H1 (cell line): ENCODE measurements at regions not wholly inside any gene's neighbourhood (a gene's known extent, or its start where the extent isn't known, plus 50 kb on each side); places are given as distances from the start of the nearest gene placed in this dataset.

Experiments used
- CTCF ChIA-PET: fragments of 300-600 bp; sonication (Branson Sonifier 250); formaldehyde crosslinking; loops from one replicate; lab custom pipeline; 2021; ENCODE audit not compliant: partially characterized antibody; lab: Charles Lee
- POLR2A ChIA-PET: fragments of 300-600 bp; sonication (Branson Sonifier 250); formaldehyde crosslinking; loops from one replicate; lab custom pipeline; 2021; ENCODE audit warnings: inconsistent platforms; ENCODE audit not compliant: partially characterized antibody; lab: Charles Lee
- DNase-seq, 2 experiments: peaks; one replicate each; pipeline versions ENCODE4 v3.0.0 to v3.0.0-alpha.2; 2010 to 2022; ENCODE audit warnings: low spot score in 2 of 2, low read depth in 1 of 2, mixed read lengths in 1 of 2
- FAIRE-seq: peaks from 2 replicates; lab custom pipeline; 2011; peaks lifted over from hg19 to GRCh38; lab: Jason Lieb, UNC
- H2AFZ ChIP-seq: 2 replicates; pipeline ENCODE4 v1.8.1; 2012; ENCODE audit warnings: low read length, inconsistent platforms
- H2AK5ac ChIP-seq: 2 replicates; pipeline ENCODE4 v1.6.1; 2013; ENCODE audit warnings: low read depth, low read length
- H2BK120ac ChIP-seq: replicated peaks from 2 replicates; pipeline ENCODE3; 2013; ENCODE audit warnings: low read depth, low read length, inconsistent platforms
- H2BK12ac ChIP-seq: 2 replicates; pipeline ENCODE4 v1.6.1; 2013; ENCODE audit warnings: low read depth, low read length
- H2BK15ac ChIP-seq: 2 replicates; pipeline ENCODE4 v1.6.1; 2013; ENCODE audit warnings: low read length
- H2BK20ac ChIP-seq: 2 replicates; pipeline ENCODE4 v1.6.1; 2013; ENCODE audit warnings: low read length
- H2BK5ac ChIP-seq: 2 replicates; pipeline ENCODE4 v1.6.1; 2013; ENCODE audit warnings: low read depth, low read length
- H3K14ac ChIP-seq: 2 replicates; pipeline ENCODE4 v1.6.1; 2013; ENCODE audit warnings: inconsistent platforms; ENCODE audit not compliant: insufficient read length
- H3K18ac ChIP-seq: 2 replicates; pipeline ENCODE4 v1.6.1; 2013; ENCODE audit warnings: low read length; ENCODE audit errors: extremely low read depth
- H3K23ac ChIP-seq: 2 replicates; pipeline ENCODE4 v1.6.1; 2013; ENCODE audit warnings: inconsistent platforms; ENCODE audit not compliant: insufficient read length
- H3K23me2 ChIP-seq: 2 replicates; pipeline ENCODE4 v1.6.1; 2013; ENCODE audit warnings: low read depth, low read length
- H3K27ac ChIP-seq: 2 replicates; pipeline ENCODE4 v1.6.1; 2011; ENCODE audit warnings: low read depth, low read length, inconsistent platforms
- H3K27me3 ChIP-seq, 4 experiments: replicated peaks in 1 of 4; 1 replicate in 1 of 4; 2 replicates in 3 of 4; pipeline versions ENCODE4 v1.6.1 to v1.8.1; 2011 to 2013; ENCODE audit warnings: low read length in 3 of 4, mild to moderate bottlenecking in 3 of 4, inconsistent platforms in 2 of 4, mixed read lengths in 2 of 4, moderate library complexity in 1 of 4; ENCODE audit not compliant: control insufficient read depth in 3 of 4, insufficient read depth in 3 of 4; ENCODE audit errors: extremely low read depth in 1 of 4
- H3K36me3 ChIP-seq, 4 experiments: 2 replicates each; pipeline versions ENCODE4 v1.6.1 to v1.8.1; 2011 to 2013; ENCODE audit warnings: mild to moderate bottlenecking in 4 of 4, low read length in 3 of 4, moderate library complexity in 2 of 4, control low read depth in 1 of 4, inconsistent platforms in 1 of 4; ENCODE audit not compliant: insufficient read depth in 4 of 4, control insufficient read depth in 2 of 4
- H3K4ac ChIP-seq: replicated peaks from 2 replicates; pipeline ENCODE3; 2013; ENCODE audit warnings: low read length, low read depth, mixed read lengths, inconsistent platforms; ENCODE audit not compliant: insufficient read length
- H3K4me1 ChIP-seq, 4 experiments: replicated peaks in 1 of 4; 1 replicate in 1 of 4; 2 replicates in 3 of 4; pipeline versions ENCODE4 v1.6.1 to v1.8.1; 2011 to 2013; ENCODE audit warnings: low read length in 3 of 4, inconsistent platforms in 2 of 4, mixed read lengths in 1 of 4; ENCODE audit not compliant: insufficient read depth in 4 of 4, control insufficient read depth in 3 of 4
- H3K4me2 ChIP-seq, 2 experiments: 2 replicates each; pipeline versions ENCODE4 v1.6.1 to v1.8.1; 2011 to 2013; ENCODE audit warnings: low read depth in 2 of 2, low read length in 2 of 2, control low read depth in 1 of 2, inconsistent platforms in 1 of 2, mild to moderate bottlenecking in 1 of 2; ENCODE audit not compliant: insufficient read depth in 1 of 2
- H3K4me3 ChIP-seq, 4 experiments: fragments of 200-600, 300-600 bp in 1 of 4; sonication (generic), shearing (Covaris generic), sonication (Bioruptor Twin) in 1 of 4; 2 replicates each; pipeline versions ENCODE4 v1.5.1 to v1.8.1; 2011 to 2016; ENCODE audit warnings: low read length in 4 of 4, low read depth in 3 of 4, control low read depth in 2 of 4, inconsistent platforms in 2 of 4, mild to moderate bottlenecking in 2 of 4, mixed read lengths in 1 of 4, moderate library complexity in 1 of 4; ENCODE audit not compliant: insufficient read depth in 2 of 4; ENCODE audit errors: extremely low read depth in 1 of 4
- H3K56ac ChIP-seq: replicated peaks from 2 replicates; pipeline ENCODE3; 2013; ENCODE audit warnings: low read depth, mild to moderate bottlenecking, mixed read lengths, low read length, inconsistent platforms; ENCODE audit not compliant: insufficient read length
- H3K79me1 ChIP-seq: 2 replicates; pipeline ENCODE4 v1.6.1; 2013; ENCODE audit warnings: low read depth, low read length, control low read depth
- H3K79me2 ChIP-seq, 2 experiments: 2 replicates each; pipeline versions ENCODE4 v1.6.1 to v1.8.1; 2012 to 2013; ENCODE audit warnings: low read length in 2 of 2, mild to moderate bottlenecking in 2 of 2, inconsistent platforms in 1 of 2; ENCODE audit not compliant: insufficient read depth in 2 of 2, control insufficient read depth in 1 of 2
- H3K9ac ChIP-seq, 4 experiments: replicated peaks in 1 of 4; 1 replicate in 1 of 4; 2 replicates in 3 of 4; pipeline versions ENCODE4 v1.6.1 to v1.8.1; 2011 to 2013; ENCODE audit warnings: low read depth in 3 of 4, low read length in 3 of 4, control low read depth in 2 of 4, mild to moderate bottlenecking in 2 of 4, moderate library complexity in 2 of 4, inconsistent platforms in 1 of 4; ENCODE audit errors: extremely low read depth in 1 of 4
- H3K9me3 ChIP-seq, 2 experiments: 2 replicates each; pipeline versions ENCODE4 v1.6.1 to v1.8.1; 2012 to 2013; ENCODE audit warnings: mild to moderate bottlenecking in 2 of 2, moderate library complexity in 2 of 2, control low read depth in 1 of 2, inconsistent platforms in 1 of 2, low read depth in 1 of 2, low read length in 1 of 2, mixed read lengths in 1 of 2; ENCODE audit not compliant: insufficient read depth in 2 of 2
- H4K20me1 ChIP-seq, 2 experiments: replicated peaks in 1 of 2; 2 replicates each; pipeline versions ENCODE3 to v1.8.1; 2011 to 2013; ENCODE audit warnings: inconsistent platforms in 2 of 2, low read length in 2 of 2, mild to moderate bottlenecking in 1 of 2; ENCODE audit not compliant: insufficient read depth in 2 of 2, control insufficient read depth in 1 of 2
- H4K5ac ChIP-seq: 2 replicates; pipeline ENCODE4 v1.6.1; 2013; ENCODE audit warnings: low read length, low read depth, mixed read lengths, inconsistent platforms; ENCODE audit not compliant: insufficient read length
- H4K8ac ChIP-seq: 2 replicates; pipeline ENCODE4 v1.8.0; 2013; ENCODE audit warnings: mild to moderate bottlenecking, moderate library complexity, low read length, inconsistent platforms; ENCODE audit not compliant: insufficient read depth; ENCODE audit errors: extremely low read depth
- H4K91ac ChIP-seq: replicated peaks from 2 replicates; pipeline ENCODE3; 2013; ENCODE audit warnings: low read length, mixed read lengths, inconsistent platforms; ENCODE audit not compliant: insufficient read length
- ASH2L ChIP-seq: fragments of 200-600, 300-600 bp; sonication (generic); IDR thresholded peaks from one replicate; pipeline ENCODE4 v1.7.1; 2017; ENCODE audit warnings: low read length
- BCL11A ChIP-seq, 2 experiments: IDR thresholded peaks; one replicate each; pipeline ENCODE4 v1.6.1; 2011; ENCODE audit warnings: low read depth in 2 of 2, low read length in 2 of 2, mild to moderate bottlenecking in 2 of 2
- CBX5 ChIP-seq: fragments of 300-800, 300-1000 bp; sonication (generic); IDR thresholded peaks from 2 replicates; pipeline ENCODE4 v1.7.1; 2016; ENCODE audit warnings: antibody characterized with exemption, low read length, low read depth
- CEBPB ChIP-seq: IDR thresholded peaks from 2 replicates; pipeline ENCODE4 v1.6.1; 2012; ENCODE audit warnings: low read depth, low read length
- CHD1 ChIP-seq: IDR thresholded peaks from 2 replicates; pipeline ENCODE4 v1.6.1; 2012; ENCODE audit warnings: low read depth, low read length, improper control_type of control experiment
- CTBP2 ChIP-seq: IDR thresholded peaks from 2 replicates; pipeline ENCODE4 v1.7.0; 2011; ENCODE audit warnings: borderline replicate concordance, mild to moderate bottlenecking, moderate library complexity, mixed read lengths, low read length; ENCODE audit not compliant: insufficient read depth, insufficient read length
- EP300 ChIP-seq, 2 experiments: IDR thresholded peaks; 1 replicate in 1 of 2; 2 replicates in 1 of 2; pipeline ENCODE4 v1.6.1; 2011 to 2012; ENCODE audit warnings: low read depth in 2 of 2, low read length in 2 of 2, mild to moderate bottlenecking in 2 of 2, borderline replicate concordance in 1 of 2, inconsistent platforms in 1 of 2, moderate library complexity in 1 of 2
- JUND ChIP-seq: IDR thresholded peaks from 2 replicates; pipeline ENCODE4 v1.6.1; 2011; ENCODE audit warnings: mild to moderate bottlenecking, improper control_type of control experiment, low read length
- KDM1A ChIP-seq: fragments of 200-600, 300-600 bp; sonication (generic); IDR thresholded peaks from 2 replicates; pipeline ENCODE4 v1.7.1; 2016; ENCODE audit warnings: mild to moderate bottlenecking, low read length, borderline replicate concordance
- KDM4A ChIP-seq: IDR thresholded peaks from one replicate; pipeline ENCODE4 v1.7.1; 2012; ENCODE audit warnings: low read depth, mild to moderate bottlenecking, moderate library complexity, low read length, inconsistent platforms; ENCODE audit not compliant: severe bottlenecking
- KDM5A ChIP-seq: fragments of 200-600 bp; IDR thresholded peaks from 2 replicates; pipeline ENCODE4 v1.7.1; 2012; ENCODE audit warnings: mild to moderate bottlenecking, low read length, inconsistent platforms, mixed read lengths
- RFX5 ChIP-seq: IDR thresholded peaks from 2 replicates; pipeline ENCODE4 v1.6.1; 2011; ENCODE audit warnings: low read depth, low read length, improper control_type of control experiment, borderline replicate concordance
- SP1 ChIP-seq: IDR thresholded peaks from 2 replicates; pipeline ENCODE4 v1.6.1; 2011; ENCODE audit warnings: low read depth, low read length
- SP4 ChIP-seq: IDR thresholded peaks from 2 replicates; pipeline ENCODE4 v1.6.1; 2012; ENCODE audit warnings: low read length, inconsistent platforms
- SRF ChIP-seq: IDR thresholded peaks from 2 replicates; pipeline ENCODE4 v1.6.1; 2011; ENCODE audit warnings: mild to moderate bottlenecking, low read depth, low read length, moderate library complexity
- SUZ12 ChIP-seq: fragments of 200-600 bp; sonication (generic); IDR thresholded peaks from 2 replicates; pipeline ENCODE4 v1.6.1; 2012; ENCODE audit warnings: mild to moderate bottlenecking, inconsistent platforms, low read length, moderate library complexity, mixed read lengths
- TAF1 ChIP-seq: IDR thresholded peaks from 2 replicates; pipeline ENCODE4 v1.6.1; 2011; ENCODE audit warnings: mild to moderate bottlenecking, low read depth, low read length

GRCh38 chr11:28471537-28471936, 363.3 kb downstream of the METTL15 start:
- no peak overlapping the region for H4K91ac ChIP-seq
- H3K79me1 ChIP-seq, result no peaks in the 10 kb centered on the region
- H3K27me3 ChIP-seq, result no peaks in the 10 kb centered on the region
- no peak overlapping the region for H3K4me2 ChIP-seq
- H3K4ac ChIP-seq, result no peak overlapping the region
- no peaks in the 10 kb centered on the region for H3K79me2 ChIP-seq
- no peak overlapping the region for H2BK15ac ChIP-seq
- no peak overlapping the region for H2BK12ac ChIP-seq
- no peak overlapping the region for H3K4me3 ChIP-seq
- no peak overlapping the region for H2BK120ac ChIP-seq
- H3K23me2 ChIP-seq, result no peaks in the 10 kb centered on the region
- H2AK5ac ChIP-seq, result no peak overlapping the region
- no peak overlapping the region for H3K56ac ChIP-seq
- ChIA-PET CTCF (interaction anchor here (0.7 to 1.0 kb wide), 2 partner anchors 26 to 491 kb away, joined by 3 read pairs; no protein-coding TSS in a partner anchor), POLR2A (interaction anchor here (0.7 kb wide), 1 partner anchor 118 kb away, joined by 3 read pairs; no protein-coding TSS in a partner anchor)
- H3K36me3 ChIP-seq, result no peaks in the 10 kb centered on the region
- H2BK5ac ChIP-seq, result no peak overlapping the region
- FAIRE-seq, result no peak
- H3K18ac ChIP-seq, result no peak overlapping the region
- no peak for DNase-seq
- peak overlapping the region in 1 of 4 experiments; percentile 34; a peak in 1 of 7 replicates for H3K9ac ChIP-seq
- no peak overlapping the region for H3K14ac ChIP-seq
- H3K27ac ChIP-seq, result no peak overlapping the region
- no peak overlapping the region for H4K8ac ChIP-seq
- H4K20me1 ChIP-seq, result no peaks in the 10 kb centered on the region
- H3K23ac ChIP-seq, result no peak overlapping the region
- no peak overlapping the region for H4K5ac ChIP-seq
- H3K9me3 ChIP-seq, result no peaks in the 10 kb centered on the region
- no peak overlapping the region for H2AFZ ChIP-seq
- peaks cover 0 to 11% (median under 1%) of the 10 kb centered on the region in 4 experiments; a peak in 1 of 7 replicates for H3K4me1 ChIP-seq
- no peak overlapping the region for H2BK20ac ChIP-seq
- TF ChIP-seq CBX5 (no peak), ASH2L (no peak), KDM4A (no peak), KDM1A (no peak), JUND (no peak), RFX5 (no peak), TAF1 (no peak), CHD1 (no peak), SUZ12 (no peak), KDM5A (no peak), CTBP2 (no peak), CEBPB (no peak), SP1 (no peak), EP300 (IDR thresholded peaks at IDR 0.05; ENCODE audit: borderline replicate concordance in 1 of 2, low read depth in 2 of 2, low read length in 2 of 2) (no peak), BCL11A (IDR thresholded peaks at IDR 0.05; ENCODE audit: low read depth in 2 of 2, low read length in 2 of 2) (no peak), SP4 (no peak), SRF (no peak)
